ENCODE measurements at regions not wholly inside any gene's neighbourhood (a gene's known extent, or its start where the extent isn't known, plus 50 kb on each side); places are given as distances from the start of the nearest gene placed in this dataset.

DNA sequence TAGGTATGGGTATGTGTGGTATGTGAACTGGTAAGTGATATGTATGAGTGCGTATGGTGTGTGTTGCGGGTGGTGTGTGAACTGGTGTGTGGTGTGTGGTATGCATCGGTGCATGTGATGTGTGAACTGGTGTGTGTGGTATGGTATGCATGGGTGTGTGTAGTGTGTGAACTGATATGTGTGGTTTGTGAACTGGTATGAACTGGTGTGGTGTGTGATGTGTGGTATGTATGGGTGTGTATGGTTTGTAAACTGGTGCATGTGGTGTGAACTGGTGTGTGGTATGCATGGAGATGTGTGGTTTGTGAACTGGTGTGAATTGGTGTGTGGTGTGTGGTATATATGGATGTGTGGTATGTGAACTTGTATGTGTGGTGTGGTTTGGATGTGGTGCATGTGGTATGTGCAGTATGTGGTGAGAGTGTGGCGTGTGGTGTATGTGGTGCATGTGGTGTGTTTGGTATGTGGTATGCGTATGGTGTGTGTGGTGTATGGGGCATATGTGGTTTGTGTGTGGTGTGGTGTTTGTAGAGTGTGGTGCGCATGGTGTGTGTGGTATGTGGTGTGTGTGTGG is 208.9 kb upstream of the TNP1 start:
- TF ChIP-seq ARNT (IDR thresholded peaks at IDR 0.05) (no peak), FOXA1 (IDR thresholded peaks at IDR 0.05) (no peak), HDGF (IDR thresholded peaks at IDR 0.05; ENCODE audit: borderline replicate concordance) (no peak)

All from HEK293T (cell line).